G401 (cell line): ENCODE measurements at regions not wholly inside any gene's neighbourhood (a gene's known extent, or its start where the extent isn't known, plus 50 kb on each side); places are given as distances from the start of the nearest gene placed in this dataset.
"Not testable (repeated sequence)": the region's sequence is repeated elsewhere in the genome, so short reads cannot be mapped to it uniquely, and the experiment has no call there.

ENCODE experiments used
- DNase-seq: peaks from one replicate; pipeline ENCODE4 v3.0.0-alpha.2; 2015; ENCODE audit warnings: low spot score
- in situ Hi-C: cut with HindIII; loops from 2 replicates; pipeline ENCODE4 v1.10.0; 2016; ENCODE audit warnings: low sequenced_read_pairs, mixed read lengths

DNA sequence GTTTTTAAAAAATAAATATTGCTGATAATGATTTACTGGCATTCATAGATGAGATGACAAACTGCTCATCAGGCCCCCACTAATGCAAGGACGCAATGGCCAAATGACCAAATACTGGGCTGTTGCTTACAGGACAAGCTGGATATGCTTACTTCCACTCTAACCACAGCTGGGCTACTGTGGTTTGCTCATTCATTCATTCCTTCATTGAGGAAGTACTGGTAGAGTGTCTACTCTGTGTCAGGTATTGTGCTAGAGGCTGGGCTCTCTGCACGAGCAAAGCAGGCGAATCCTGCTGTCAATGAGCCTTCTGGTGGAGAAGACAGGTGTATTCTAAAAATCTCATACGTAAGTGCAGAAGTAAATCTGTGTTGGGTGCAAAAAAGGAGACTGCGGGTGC lies 113.3 kb upstream of the SLC38A2 start:
- in situ Hi-C loops: no loop called here
- no peak for DNase-seq

DNA sequence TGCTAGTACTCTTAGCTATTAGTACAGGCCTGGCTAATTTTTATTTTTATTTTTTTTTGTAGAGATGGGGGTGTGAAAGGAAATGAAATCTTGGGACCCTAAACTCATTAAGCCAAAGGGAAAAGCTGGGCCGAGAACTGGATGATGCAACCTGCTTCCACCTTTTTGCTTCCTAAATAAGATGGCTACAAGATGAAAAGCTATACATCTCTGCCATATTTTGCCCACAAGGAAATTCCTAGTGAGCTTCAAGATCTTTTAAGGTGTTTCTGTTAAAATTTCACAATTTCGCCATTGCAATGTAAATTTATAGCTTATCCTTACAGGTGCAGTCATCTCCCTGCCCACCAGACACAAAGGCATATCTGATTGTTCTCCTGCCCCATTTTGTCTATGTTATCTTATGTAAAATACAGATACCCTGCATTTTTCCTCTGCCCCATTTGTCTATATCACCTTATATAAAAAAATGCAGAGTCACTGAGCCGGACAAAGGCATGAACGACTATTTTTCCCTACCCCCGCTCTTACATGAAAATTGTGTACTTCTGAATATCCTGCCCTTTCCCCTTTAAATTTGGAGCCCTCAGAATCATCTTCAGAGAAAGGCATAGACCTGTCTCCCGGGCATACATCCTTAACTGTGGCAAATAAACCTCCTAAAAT lies 112.0 kb upstream of the SLC38A2 start:
- in situ Hi-C loops: no loop called here

DNA sequence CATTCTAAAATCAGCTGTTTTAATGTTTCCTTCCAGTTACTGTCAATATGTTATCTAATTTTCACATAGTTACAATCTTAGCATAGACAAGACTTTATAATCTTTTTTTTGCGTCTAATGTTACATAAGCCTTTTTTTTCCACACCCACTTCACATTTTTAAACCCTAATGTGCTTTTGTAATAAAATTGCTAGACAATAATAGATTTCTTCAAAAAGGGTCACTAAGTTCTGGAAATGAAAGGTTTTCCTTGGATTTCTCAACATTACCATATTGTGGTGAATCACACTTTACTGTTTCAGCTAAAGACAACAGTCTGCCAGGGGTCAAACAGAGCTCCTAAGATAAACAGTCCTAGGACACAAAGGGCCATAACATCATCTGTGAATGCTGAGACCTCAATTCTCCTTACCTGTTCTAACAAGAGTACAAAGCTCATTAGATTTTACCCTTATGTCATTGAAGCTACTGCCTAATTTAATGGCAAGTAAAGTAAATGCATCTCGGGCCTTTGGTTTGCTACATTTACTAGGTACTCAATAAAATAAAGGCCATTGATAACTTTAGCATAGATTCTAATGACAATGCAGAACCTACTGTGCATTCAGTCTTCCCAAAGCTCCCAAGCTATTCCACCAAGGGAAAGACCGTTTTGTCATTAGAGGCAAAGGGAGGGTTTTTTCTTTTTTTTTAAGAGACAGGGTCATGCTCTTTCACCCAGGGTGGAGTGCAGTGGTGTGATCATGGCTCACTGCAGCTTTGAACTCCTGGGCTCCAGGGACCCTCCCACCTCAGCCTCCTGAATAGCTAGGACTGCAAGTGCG lies 111.2 kb upstream of the SLC38A2 start:
- in situ Hi-C loops: no loop called here
- DNase-seq: no peak

More for the DNA sequence above, 112.0 kb upstream of the SLC38A2 start:
- no peak for DNase-seq

DNA sequence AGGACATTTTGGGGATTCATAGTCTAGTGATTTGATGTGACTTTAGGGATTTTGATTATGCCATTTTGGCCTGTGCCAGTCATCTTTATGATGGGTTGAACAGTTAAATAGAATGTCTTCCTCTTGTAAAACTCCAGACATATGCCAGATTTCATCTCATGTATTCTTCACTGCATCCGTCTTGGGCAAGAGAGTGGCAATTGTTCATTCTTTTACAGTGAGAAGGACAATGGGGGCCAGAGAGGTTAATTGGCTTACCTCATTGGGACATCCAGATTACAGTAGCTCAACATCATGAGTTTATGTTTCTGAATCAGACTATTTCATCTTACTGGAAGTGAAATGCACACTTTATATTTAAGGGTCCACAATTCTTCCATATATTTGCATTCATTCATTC lies 108.2 kb upstream of the SLC38A2 start:
- in situ Hi-C loops: no loop called here
- no peak for DNase-seq

DNA sequence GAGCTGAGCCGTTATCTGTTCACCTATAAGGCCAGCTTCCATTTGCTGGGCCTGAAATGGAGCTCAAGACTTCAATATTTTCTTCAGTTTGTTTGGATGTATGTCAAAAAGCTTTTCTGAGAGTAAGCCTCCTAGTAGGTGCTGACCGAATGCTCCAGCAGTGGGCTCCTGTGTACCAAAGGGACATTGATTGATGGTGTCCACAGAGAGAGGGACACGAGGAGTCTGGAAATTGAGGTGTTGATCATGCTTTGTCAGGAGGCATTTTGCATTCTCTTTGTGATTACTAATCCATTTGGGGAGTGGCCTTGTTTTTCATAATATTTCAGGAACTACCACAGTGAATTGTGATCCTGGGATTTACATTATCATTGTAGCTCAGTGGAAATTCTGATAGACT lies 107.7 kb upstream of the SLC38A2 start:
- in situ Hi-C loops: no loop called here

DNA sequence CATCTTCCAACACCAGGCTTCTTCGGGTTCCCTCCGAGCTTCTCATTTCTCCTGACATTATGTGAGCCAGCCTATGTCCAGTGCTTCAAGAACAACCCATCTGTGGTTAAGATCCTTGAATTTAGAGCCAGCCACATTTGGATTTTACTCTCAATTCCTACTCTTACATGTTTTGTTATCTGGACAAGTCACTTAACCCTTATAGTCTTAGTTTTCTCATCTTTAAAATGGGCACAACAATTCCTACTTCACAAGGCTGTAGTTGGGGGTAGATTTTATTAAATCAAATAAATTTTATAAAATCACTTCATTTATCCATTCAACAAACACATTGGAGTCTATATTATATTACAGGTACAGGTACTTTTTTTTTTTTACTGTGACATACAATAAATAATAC lies 105.5 kb upstream of the SLC38A2 start:
- in situ Hi-C loops: no loop called here

More for the DNA sequence above, 107.7 kb upstream of the SLC38A2 start:
- DNase-seq: no peak

DNA sequence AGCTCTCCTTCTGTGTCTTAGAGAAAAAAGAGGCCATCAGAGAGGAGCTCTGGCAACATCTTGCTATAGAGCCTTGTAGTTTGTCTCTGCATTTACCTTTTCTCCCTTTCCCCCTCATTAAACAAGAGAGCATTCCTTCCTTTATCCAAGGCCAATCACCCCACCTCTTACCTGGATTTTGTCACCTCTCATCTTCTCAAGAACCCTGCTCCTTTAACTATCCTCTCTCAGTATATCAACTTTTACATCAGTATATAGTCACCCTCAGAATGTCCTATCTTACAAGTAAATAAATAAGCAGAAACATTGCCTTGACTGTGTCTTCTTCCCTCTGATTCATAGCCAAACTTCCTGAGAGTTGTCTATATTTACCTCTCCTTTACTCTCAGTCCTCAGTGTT lies 105.0 kb upstream of the SLC38A2 start:
- in situ Hi-C loops: no loop called here
- no peak for DNase-seq

More for the DNA sequence above, 105.5 kb upstream of the SLC38A2 start:
- DNase-seq: no peak

DNA sequence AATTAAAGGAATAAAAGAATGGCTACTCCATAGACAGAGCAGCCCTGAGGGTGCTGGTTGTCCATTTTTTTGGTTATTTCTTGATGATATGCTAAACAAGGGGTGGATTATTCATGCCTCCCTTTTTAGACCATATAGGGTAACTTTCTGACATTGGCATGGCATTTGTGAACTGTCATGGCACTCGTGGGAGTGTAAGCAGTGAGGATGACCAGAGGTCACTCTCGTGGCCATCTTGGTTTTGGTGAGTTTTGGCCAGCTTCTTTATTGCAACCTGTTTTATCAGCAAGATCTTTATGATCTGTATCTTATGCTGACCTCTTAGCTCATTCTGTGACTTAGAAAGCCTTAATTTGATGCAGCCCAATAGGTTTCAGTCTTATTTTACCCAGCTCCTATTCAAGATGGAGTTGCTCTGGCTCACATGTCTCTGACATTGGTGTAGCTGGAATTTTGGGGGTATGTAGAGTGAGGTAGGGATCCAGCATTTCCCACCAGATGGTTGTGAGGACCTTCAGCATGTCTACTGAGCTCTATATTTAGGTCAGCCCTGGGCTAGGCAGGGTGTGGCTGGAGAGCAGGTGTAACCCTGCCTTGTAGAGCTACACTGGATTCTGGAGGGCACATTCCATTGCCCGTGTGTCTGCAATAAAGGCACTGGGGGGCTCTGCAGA lies 103.5 kb upstream of the SLC38A2 start:
- in situ Hi-C loops: no loop called here
- DNase-seq: no peak

DNA sequence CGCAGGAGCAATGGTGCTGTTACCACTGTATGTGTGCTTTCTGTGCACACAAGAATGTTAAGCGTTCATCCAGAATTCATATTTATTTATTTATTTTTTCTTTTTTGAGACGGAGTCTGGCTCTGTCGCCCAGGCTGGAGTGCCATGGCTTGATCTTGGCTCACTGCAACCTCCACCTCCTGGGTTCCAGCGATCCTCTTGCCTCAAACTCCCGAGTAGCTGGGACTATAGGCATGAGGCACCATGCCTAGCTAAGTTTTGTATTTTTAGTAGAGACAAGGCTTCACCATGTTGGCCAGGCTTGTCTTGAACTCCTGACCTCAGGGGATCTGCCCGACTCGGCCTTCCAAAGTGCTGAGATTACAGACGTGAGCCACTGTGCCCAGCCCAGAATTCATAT lies 101.8 kb upstream of the SLC38A2 start:
- in situ Hi-C loops: not testable (repeated sequence)

DNA sequence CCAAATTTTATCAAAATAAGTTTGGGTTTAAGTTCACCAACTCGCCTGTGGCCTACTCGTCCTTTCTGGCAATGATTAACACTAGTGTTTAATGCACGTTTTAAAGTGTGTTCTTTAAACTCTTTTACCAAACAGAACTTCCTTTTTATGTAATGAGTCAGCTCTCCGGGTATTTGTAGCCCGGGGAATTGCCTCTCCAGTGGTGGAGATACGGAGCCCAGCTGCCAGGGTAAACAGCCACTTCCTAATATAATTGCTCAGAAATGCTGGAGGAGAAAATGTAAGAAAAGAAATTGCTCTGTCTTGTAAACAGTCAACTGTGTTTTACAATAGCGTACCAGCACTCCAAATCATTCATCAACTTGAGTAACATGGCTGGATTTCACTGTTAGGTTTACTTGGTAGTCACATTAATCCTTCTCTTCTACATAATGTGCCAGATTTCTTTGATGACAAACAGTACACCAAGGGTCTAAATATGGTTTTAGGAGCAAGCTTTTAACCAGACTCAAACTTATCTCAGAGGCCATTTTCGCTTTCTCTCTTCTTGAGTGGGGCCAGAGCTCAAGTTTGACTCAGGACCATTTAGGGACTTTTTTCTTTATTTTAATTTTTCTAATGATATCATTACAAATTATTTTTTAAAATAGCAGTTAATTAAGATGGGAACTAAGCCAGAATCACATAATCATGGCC lies 101.2 kb upstream of the SLC38A2 start:
- in situ Hi-C loops: no loop called here
- DNase-seq: no peak

More for the DNA sequence above, 101.8 kb upstream of the SLC38A2 start:
- DNase-seq: not testable (repeated sequence)

DNA sequence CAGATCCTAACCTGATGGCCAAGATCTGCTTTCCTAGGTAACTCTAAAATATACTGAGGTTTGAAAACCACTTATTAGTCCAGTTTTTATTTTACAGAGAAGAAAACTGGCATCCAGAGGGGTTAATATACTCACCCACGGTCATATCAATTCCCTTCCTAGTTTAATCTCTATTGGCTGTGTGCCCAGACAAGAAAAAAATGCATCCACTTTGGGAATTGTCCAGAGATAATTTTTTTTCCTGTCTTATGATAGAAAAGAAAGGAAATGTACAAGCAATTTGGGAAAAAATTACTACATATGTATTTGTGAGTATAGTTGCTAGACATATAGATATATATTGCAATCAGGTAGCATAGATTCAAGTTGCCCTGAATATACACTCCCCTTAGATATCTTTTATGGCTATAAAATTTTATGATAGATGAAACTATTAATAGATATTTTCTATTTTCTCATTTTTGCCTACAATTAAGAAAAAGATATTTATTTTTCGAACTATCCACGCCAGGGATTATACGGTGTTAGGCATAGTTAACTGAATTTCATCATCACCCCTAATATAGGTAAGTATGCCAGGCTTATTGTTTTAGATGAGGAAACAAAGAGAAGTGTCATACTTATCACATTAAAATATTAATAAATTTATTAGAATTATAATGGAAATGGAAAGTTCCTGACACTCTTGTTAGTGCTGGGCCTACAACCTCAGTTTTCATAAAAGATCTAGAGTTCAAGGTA lies 100.5 kb upstream of the SLC38A2 start:
- no peak for DNase-seq
- in situ Hi-C loops: no loop called here

DNA sequence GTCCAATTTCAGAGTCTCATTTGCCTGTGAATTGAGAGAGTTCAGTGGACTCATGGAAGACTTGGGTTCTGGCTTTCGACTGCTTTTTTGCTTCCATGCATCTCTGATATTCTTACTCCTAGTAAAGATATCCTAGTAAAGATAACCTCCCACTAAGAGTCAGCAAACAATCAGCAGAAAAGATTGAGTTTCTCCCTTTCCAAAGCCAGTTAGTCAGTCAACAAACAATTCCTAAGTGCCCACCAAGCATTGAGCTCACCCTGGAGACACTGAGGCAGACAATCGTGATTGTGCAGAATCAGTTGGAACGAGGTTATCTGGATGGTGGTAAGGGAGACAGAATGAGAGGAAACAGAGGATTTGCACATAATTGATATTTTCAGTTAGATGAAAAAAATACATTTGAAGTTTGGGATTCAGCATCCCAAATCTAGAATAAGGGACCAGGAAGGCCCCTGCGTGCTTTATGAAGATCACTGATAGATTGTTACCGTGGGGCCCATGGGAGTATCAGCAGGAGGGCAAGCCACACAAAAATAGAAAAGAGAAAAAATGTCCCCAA lies 99.7 kb upstream of the SLC38A2 start:
- no peak for DNase-seq
- in situ Hi-C loops: no loop called here

DNA sequence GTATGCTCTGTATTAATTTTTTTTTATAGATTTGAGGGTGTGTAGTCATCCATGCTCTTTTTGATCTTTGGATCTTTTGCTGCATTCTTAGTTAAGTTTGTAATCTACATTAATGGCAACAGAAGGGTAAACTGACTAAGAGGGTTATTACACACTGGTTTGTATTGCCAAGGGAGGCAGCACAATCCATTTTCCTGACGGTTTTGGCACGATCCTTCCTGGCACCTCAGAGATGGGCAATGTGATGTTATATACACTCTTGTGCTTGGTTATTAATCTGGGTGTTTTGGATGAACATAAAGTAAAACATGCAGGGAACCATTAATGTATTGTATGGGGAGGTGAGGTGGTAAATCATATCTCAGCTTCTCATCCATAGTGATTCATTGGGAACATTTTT lies 98.8 kb upstream of the SLC38A2 start:
- in situ Hi-C loops: no loop called here
- DNase-seq: no peak

DNA sequence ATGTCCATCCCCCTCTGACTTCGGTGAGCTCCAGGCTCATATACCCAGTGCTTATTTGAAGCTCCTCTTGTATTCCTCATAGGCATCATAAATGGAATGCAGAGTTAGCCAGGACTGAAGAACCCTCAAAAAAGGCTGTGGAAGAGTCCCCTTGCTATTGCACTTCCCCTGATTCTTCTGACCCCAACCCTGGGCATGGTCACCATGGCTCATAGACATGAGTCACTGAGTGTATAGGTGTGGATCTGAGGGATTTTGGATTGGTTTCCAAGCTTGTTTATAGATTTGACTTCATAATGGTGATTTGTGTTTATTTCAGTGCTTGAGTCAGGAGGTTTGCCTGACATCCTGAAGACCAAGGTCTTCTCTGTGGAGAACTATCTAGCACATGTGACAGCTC lies 98.4 kb upstream of the SLC38A2 start:
- DNase-seq: no peak
- in situ Hi-C loops: no loop called here

DNA sequence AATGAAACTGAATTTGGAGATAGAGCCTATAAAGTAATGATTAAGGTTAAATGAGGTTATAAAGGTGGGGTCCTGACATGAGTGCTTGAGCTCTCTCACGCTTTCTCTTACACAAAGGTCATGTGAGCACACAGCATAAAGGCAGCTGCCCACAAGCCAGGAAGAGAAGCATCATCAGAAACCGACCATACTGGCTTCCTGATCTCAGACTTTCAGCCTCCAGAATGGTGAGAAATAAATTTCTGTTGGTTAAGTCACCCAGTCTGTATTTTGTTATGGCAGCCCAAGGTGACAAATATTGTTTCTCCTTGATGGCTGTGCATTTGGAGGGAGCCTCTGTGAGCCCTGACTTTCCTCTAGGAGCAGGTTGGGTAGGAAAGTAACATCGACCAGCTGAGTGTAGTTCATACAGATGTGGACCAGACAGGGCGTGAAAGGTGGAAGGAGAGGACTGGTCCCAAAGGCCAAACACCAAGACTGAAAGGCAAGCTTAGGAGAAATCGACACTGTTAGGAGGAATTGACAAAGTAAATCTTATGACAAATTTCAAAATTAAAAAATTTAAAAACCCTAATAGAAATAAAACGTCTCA lies 97.6 kb upstream of the SLC38A2 start:
- in situ Hi-C loops: no loop called here

DNA sequence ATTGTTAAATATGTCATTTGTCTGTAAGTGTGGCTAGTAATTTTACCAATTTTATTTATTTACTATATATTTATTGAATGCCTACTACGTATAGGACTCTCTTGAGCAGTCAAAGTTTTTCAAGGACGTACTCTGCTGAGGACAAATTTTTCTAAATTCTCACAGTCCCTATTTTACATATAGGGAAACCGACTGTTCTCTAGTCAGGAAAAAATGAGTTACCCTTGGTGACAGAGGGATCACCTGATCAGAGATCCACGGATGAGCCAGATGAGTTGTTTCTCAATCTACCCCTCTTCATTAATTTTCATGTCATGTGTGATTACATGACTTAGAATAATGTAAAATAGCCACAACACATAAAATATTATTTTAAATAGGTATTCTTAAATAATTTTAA lies 96.2 kb upstream of the SLC38A2 start:
- DNase-seq: no peak
- in situ Hi-C loops: no loop called here

More for the DNA sequence above, 97.6 kb upstream of the SLC38A2 start:
- no peak for DNase-seq

DNA sequence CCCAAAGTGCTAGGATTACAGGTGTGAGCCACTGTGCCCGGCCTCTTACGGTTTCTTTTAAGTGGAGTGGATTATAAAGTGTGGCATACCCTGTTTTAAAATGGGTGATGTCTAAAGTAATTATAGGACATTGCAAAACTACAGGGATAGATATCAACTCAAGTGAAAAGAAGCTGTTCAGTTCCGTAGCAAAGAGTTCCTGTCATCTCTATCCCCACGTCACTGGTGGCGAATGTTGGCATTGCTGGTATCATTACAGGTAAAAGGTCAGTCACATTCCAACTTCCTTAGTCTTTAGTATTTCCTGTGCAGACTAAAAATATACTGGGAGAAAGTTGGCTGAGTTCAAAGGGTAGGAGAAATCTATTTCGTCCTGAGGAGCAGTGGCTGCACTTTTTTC lies 95.6 kb upstream of the SLC38A2 start:
- DNase-seq: no peak
- in situ Hi-C loops: no loop called here

DNA sequence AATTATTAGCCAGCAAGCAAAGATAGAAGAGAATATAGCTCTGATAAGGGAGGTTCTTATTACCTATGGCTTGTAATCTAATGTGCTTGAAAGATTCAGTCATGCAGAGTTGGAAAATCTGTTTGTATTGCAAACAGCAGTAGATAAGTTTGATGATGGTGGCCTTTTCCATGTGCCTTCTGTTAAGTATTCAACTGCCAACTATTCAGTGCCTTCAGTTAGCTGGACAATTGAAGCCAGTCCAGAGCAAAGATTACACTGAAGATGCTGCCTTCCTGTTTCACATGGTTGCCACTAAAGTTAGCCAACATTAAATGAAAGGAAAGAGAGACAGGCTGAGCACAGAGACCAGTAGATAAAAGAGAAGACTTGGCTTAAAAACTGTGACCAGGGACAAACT lies 92.7 kb upstream of the SLC38A2 start:
- no peak for DNase-seq
- in situ Hi-C loops: no loop called here
